Fibroblast of the aortic adventitia (primary cell): ENCODE measurements at regions not wholly inside any gene's neighbourhood (a gene's known extent, or its start where the extent isn't known, plus 50 kb on each side); places are given as distances from the start of the nearest gene placed in this dataset.
"Not testable (repeated sequence)": the region's sequence is repeated elsewhere in the genome, so short reads cannot be mapped to it uniquely, and the experiment has no call there.

Source experiments
- DNase-seq: peaks from one replicate; pipeline ENCODE4 v3.0.0-alpha.2; 2010; ENCODE audit warnings: low read depth
- H3K4me3 ChIP-seq: 2 replicates; pipeline ENCODE4 v1.5.1; 2011; ENCODE audit warnings: low read depth, mild to moderate bottlenecking, control low read depth, low read length, moderate library complexity
- TF ChIP-seq, protein P1 (sequence below): IDR thresholded peaks from 2 replicates; pipeline ENCODE4 v1.5.1; 2011; ENCODE audit warnings: mild to moderate bottlenecking, low read length, control low read depth, inconsistent platforms; ENCODE audit not compliant: insufficient read depth

DNA sequence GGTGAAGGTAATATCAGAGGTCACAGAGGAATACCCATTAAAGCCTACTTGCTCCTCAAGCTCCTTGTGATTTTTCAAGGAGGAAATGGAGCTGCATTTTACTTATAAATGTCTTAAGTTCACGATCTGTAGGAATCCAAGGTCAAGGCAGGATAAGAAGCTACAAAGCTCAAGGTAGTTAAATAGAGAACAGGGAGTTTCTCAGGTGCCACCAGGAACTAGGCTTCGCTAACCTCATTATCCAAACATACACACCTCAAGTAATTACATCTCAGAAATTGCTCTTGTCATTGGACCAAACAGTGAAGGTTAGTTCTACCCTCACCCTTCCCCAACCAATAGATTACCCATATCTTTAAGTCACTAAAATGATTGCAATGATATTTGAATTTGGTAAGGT is 317.4 kb upstream of the HNRNPA3 start:
- no peak for DNase-seq
- no peak overlapping the region for H3K4me3 ChIP-seq
- TF ChIP-seq, protein P1, sequence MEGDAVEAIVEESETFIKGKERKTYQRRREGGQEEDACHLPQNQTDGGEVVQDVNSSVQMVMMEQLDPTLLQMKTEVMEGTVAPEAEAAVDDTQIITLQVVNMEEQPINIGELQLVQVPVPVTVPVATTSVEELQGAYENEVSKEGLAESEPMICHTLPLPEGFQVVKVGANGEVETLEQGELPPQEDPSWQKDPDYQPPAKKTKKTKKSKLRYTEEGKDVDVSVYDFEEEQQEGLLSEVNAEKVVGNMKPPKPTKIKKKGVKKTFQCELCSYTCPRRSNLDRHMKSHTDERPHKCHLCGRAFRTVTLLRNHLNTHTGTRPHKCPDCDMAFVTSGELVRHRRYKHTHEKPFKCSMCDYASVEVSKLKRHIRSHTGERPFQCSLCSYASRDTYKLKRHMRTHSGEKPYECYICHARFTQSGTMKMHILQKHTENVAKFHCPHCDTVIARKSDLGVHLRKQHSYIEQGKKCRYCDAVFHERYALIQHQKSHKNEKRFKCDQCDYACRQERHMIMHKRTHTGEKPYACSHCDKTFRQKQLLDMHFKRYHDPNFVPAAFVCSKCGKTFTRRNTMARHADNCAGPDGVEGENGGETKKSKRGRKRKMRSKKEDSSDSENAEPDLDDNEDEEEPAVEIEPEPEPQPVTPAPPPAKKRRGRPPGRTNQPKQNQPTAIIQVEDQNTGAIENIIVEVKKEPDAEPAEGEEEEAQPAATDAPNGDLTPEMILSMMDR: no peak

DNA sequence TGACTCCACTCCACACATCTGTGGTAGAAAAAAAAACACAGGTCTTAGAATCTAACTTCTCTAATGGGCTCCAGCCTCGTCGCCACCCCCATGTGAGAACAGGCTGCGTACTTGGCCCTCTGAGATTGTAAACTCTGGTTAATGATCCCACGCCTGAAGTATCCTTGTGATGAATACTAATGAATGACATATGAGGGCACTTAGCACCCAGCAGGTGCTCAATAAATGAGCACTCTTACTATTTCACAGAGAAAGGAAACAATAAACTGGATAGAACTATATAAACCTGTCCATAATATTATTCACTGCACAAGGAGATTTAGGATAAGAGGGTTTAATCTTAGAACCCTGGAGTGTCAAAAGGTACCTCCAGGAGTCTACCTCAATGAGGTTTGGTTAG is 310.1 kb upstream of the HNRNPA3 start:
- no peak overlapping the region for H3K4me3 ChIP-seq
- DNase-seq: no peak
- TF ChIP-seq, protein P1: no peak

- H3K4me3 ChIP-seq, DNase-seq: not testable (repeated sequence)
Observed at GRCh38 chr2:176904053-176904452, 308.5 kb upstream of the HNRNPA3 start.

DNA sequence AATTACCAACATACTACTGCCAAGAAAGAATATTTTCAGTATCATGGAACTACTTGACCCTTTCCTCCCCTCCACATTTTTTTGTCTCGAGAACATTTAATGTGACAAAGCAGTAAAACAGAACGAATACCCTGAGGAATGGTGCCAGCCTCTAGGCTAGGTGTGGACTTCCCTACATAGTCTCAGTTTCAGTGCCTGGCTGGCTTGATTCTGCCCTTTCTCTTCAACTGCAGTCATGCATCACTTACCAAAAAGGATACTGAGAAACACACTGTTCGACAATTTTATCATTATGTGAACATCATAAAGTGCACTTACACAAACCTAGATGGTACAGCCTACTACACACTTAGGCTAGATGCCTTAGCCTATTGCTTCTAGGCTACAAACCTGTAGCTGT is 305.3 kb upstream of the HNRNPA3 start:
- no peak overlapping the region for H3K4me3 ChIP-seq
- no peak for DNase-seq
- TF ChIP-seq, protein P1: no peak

DNA sequence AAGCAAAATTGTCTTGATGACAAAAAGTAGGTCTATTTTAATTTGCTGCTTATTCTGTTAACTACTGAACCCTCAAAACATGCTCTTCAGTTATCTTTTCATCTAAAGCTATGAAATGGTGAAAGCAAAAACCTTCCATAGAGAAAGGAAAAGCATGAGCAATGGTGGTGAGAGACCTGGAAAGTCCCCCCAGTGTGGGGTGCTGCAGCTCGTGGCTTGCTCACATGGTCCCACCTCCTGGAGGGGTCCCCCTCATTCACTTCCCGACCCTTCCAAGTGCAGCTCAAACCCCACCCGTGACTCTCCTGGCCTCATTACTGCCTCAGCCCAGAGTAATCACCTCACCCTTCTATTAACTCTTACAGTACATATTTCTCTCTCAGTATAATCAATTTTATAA is 301.8 kb upstream of the HNRNPA3 start:
- DNase-seq: no peak
- TF ChIP-seq, protein P1: no peak
- H3K4me3 ChIP-seq: no peak overlapping the region

GRCh38 chr2:176913955-176914354 is 298.6 kb upstream of the HNRNPA3 start:
- TF ChIP-seq, protein P1: no peak

GRCh38 chr2:176914371-176914770 is 298.2 kb upstream of the HNRNPA3 start:
- H3K4me3 ChIP-seq: no peak overlapping the region
- TF ChIP-seq, protein P1: no peak
- DNase-seq: no peak

More at GRCh38 chr2:176913955-176914354, 298.6 kb upstream of the HNRNPA3 start:
- no peak for DNase-seq
- H3K4me3 ChIP-seq: no peak overlapping the region

DNA sequence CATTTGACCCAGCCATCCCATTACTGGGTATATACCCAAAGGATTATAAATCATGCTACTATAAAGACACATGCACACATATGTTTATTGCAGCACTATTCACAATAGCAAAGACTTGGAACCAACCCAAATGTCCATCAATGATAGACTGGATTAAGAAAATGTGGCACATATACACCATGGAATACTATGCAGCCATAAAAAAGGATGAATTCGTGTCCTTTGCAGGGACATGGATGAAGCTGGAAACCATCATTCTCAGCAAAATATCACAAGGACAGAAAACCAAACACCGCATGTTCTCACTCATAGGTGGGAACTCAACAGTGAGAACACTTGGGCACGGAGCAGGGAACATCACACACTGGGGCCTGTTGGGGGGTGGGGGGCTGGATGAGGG is 290.0 kb upstream of the HNRNPA3 start:
- DNase-seq, H3K4me3 ChIP-seq: not testable (repeated sequence)
